ENCODE measurements at regions not wholly inside any gene's neighbourhood (a gene's known extent, or its start where the extent isn't known, plus 50 kb on each side); places are given as distances from the start of the nearest gene placed in this dataset.

DNA sequence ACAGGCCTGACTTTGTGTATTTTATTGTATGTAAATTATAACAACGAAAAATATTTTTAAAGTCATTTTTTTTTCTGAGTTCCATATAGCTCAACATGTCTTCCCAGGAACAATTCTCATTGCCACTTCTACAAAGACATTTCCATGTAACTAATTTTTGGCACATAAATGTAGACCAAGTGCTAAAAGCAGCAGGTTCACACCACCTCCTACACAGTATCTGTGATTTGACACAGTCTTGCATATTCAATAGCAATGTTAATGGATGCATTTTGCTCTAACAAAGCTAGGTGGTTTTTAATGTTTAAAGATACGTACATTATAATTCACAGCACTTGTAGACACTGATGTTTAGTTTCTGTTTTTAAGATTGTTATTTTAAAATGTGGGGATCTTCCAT lies 346.5 kb downstream of the GPAM start:
- RAD21 ChIA-PET (ENCODE audit: unreplicated experiment), result no interaction called here
- H2AFZ ChIP-seq (ENCODE audit: control insufficient read depth, low read depth, low read length), result no peak overlapping the region
- DNase-seq (ENCODE audit: low read depth, low spot score) (no peak), ATAC-seq (no peak), FAIRE-seq (no peak)
- POLR2A ChIA-PET, result no interaction called here
- no peak overlapping the region for H3K9ac ChIP-seq (ENCODE audit: control insufficient read depth, insufficient read depth, low read length)
- intact Hi-C loops (cut with micrococcal nuclease; ENCODE audit: unreplicated experiment) (no loop called here), in situ Hi-C loops (cut with MboI) (no loop called here)
- H3K79me2 ChIP-seq (ENCODE audit: control insufficient read depth, insufficient read depth, low read length), result no peaks in the 10 kb centered on the region
- SMC1A ChIA-PET (ENCODE audit: uncharacterized antibody, unreplicated experiment), result no interaction called here
- TF ChIP-seq RUNX3 (IDR thresholded peaks at IDR 0.05; ENCODE audit: low read length), result no peak
- no peak overlapping the region for H3K27ac ChIP-seq (ENCODE audit: control insufficient read depth, insufficient read depth)
- no peaks in the 10 kb centered on the region for H3K27me3 ChIP-seq (replicated peaks in 1 of 2; ENCODE audit: control insufficient read depth in 2 of 2, insufficient read depth in 2 of 2, low read length in 1 of 2)
- no peaks in the 10 kb centered on the region for H4K20me1 ChIP-seq (ENCODE audit: control insufficient read depth, insufficient read depth)
- H3K4me2 ChIP-seq (ENCODE audit: control insufficient read depth, insufficient read depth), result no peak overlapping the region
- no peaks in the 10 kb centered on the region for H3K4me1 ChIP-seq (ENCODE audit: control insufficient read depth, insufficient read depth, low read length)
- no peaks in the 10 kb centered on the region for H3K36me3 ChIP-seq (ENCODE audit: control insufficient read depth in 2 of 2, insufficient read depth in 2 of 2, low read length in 1 of 2)
- CTCF ChIA-PET, result no interaction called here
- WGBS (ENCODE audit: insufficient coverage, insufficient replicate concordance, low lambda C conversion rate, missing lambda C conversion rate), result 23% methylated on average over 2 of the region's 2 CpGs
- H3K9me3 ChIP-seq (replicated peaks; ENCODE audit: control insufficient read depth, insufficient read depth, low read length), result no peaks in the 10 kb centered on the region
- H3K4me3 ChIP-seq, result no peak overlapping the region
- BruUV-seq (replicated peaks), result no TSS peak

DNA sequence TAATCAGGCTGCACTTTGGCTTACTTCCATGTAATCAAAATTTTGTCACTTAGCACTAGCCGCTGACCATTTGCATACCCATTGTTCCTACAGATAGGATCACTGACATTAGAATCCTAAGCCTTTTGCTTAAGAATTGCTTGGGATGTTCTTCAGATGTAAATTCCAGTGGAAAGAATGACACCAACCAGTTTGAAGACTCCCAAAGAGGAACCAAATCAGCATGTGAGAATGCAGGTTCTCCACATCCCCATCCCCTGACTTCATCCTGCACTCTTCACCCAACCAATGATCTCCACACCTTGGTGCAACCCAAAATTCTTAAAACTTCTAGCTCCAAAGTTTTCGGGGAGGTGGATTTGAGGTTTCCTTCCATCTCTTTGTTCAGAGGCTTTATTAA lies 345.6 kb downstream of the GPAM start:
- TF ChIP-seq, protein P1, sequence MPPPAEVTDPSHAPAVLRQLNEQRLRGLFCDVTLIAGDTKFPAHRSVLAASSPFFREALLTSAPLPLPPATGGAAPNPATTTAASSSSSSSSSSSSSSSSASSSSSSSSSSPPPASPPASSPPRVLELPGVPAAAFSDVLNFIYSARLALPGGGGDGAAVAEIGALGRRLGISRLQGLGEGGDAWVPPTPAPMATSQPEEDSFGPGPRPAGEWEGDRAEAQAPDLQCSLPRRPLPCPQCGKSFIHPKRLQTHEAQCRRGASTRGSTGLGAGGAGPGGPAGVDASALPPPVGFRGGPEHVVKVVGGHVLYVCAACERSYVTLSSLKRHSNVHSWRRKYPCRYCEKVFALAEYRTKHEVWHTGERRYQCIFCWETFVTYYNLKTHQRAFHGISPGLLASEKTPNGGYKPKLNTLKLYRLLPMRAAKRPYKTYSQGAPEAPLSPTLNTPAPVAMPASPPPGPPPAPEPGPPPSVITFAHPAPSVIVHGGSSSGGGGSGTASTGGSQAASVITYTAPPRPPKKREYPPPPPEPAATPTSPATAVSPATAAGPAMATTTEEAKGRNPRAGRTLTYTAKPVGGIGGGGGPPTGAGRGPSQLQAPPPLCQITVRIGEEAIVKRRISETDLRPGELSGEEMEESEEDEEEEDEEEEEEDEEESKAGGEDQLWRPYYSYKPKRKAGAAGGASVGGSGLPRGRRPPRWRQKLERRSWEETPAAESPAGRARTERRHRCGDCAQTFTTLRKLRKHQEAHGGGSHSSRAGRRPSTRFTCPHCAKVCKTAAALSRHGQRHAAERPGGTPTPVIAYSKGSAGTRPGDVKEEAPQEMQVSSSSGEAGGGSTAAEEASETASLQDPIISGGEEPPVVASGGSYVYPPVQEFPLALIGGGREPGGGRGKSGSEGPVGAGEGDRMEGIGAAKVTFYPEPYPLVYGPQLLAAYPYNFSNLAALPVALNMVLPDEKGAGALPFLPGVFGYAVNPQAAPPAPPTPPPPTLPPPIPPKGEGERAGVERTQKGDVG (CRISPR knock-in tag; IDR thresholded peaks at IDR 0.05), result no peak
- no peak for TF ChIP-seq ASH2L (IDR thresholded peaks at IDR 0.05; ENCODE audit: borderline replicate concordance, low read depth)
- TF ChIP-seq, protein P2, sequence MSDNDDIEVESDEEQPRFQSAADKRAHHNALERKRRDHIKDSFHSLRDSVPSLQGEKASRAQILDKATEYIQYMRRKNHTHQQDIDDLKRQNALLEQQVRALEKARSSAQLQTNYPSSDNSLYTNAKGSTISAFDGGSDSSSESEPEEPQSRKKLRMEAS (IDR thresholded peaks at IDR 0.05; ENCODE audit: low read depth, low read length), result no peak
- TF ChIP-seq, protein P3, sequence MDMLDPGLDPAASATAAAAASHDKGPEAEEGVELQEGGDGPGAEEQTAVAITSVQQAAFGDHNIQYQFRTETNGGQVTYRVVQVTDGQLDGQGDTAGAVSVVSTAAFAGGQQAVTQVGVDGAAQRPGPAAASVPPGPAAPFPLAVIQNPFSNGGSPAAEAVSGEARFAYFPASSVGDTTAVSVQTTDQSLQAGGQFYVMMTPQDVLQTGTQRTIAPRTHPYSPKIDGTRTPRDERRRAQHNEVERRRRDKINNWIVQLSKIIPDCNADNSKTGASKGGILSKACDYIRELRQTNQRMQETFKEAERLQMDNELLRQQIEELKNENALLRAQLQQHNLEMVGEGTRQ (IDR thresholded peaks at IDR 0.05; ENCODE audit: borderline replicate concordance, low read depth, low read length), result no peak
- CTCF ChIA-PET, result no interaction called here

More for the DNA sequence above, 345.6 kb downstream of the GPAM start:
- ChIA-PET POLR2A (no interaction called here), SMC1A (ENCODE audit: uncharacterized antibody, unreplicated experiment) (no interaction called here), RAD21 (ENCODE audit: unreplicated experiment) (no interaction called here)
- Histone ChIP-seq H3K36me3 (ENCODE audit: control insufficient read depth in 2 of 2, insufficient read depth in 2 of 2, low read length in 1 of 2) (no peaks in the 10 kb centered on the region), H3K4me3 (no peak overlapping the region), H3K9me3 (replicated peaks; ENCODE audit: control insufficient read depth, insufficient read depth, low read length) (no peaks in the 10 kb centered on the region), H3K4me2 (ENCODE audit: control insufficient read depth, insufficient read depth) (no peak overlapping the region), H3K4me1 (ENCODE audit: control insufficient read depth, insufficient read depth, low read length) (no peaks in the 10 kb centered on the region), H3K9ac (ENCODE audit: control insufficient read depth, insufficient read depth, low read length) (no peak overlapping the region), H3K79me2 (ENCODE audit: control insufficient read depth, insufficient read depth, low read length) (no peaks in the 10 kb centered on the region), H3K27ac (ENCODE audit: control insufficient read depth, insufficient read depth) (no peak overlapping the region), H2AFZ (ENCODE audit: control insufficient read depth, low read depth, low read length) (no peak overlapping the region), H4K20me1 (ENCODE audit: control insufficient read depth, insufficient read depth) (no peaks in the 10 kb centered on the region), H3K27me3 (replicated peaks in 1 of 2; ENCODE audit: control insufficient read depth in 2 of 2, insufficient read depth in 2 of 2, low read length in 1 of 2) (no peaks in the 10 kb centered on the region)
- in situ Hi-C loops (cut with MboI) (no loop called here), intact Hi-C loops (cut with micrococcal nuclease; ENCODE audit: unreplicated experiment) (no loop called here)
- ATAC-seq, result no peak
- BruUV-seq (replicated peaks), result no TSS peak
- FAIRE-seq, result no peak
- 17% methylated on average over 2 of the region's 2 CpGs for WGBS (ENCODE audit: insufficient coverage, insufficient replicate concordance, low lambda C conversion rate, missing lambda C conversion rate)
- no peak for DNase-seq (ENCODE audit: low read depth, low spot score)
